Right lobe of liver (tissue), 6 donors: ENCODE measurements at regions not wholly inside any gene's neighbourhood (a gene's known extent, or its start where the extent isn't known, plus 50 kb on each side); places are given as distances from the start of the nearest gene placed in this dataset.

Source experiments
- ATAC-seq, 4 donors: fragments of 200-7000 bp; cut with Tn5 transposase; one replicate each; pipeline ENCODE4 v1.9.1; 2020; ENCODE audit warnings: mild to moderate bottlenecking in 4 of 4, moderate library complexity in 4 of 4
- DNase-seq, 3 donors: peaks; one replicate each; pipeline ENCODE4 v3.0.0-alpha.2; 2020
- H3K27ac ChIP-seq, 3 donors: fragments of 200-600 bp; one replicate each; pipeline ENCODE4 v1.8.0; 2022
- H3K27me3 ChIP-seq, 2 donors: fragments of 200-600 bp; one replicate each; pipeline ENCODE4 v1.8.0; 2022
- H3K36me3 ChIP-seq, 4 donors: fragments of 200-600 bp; sonication (generic) in 1 of 4; one replicate each; pipeline versions ENCODE4 v1.5.1 to v1.8.0; 2017 to 2022; ENCODE audit warnings: control low read depth in 1 of 4
- H3K4me1 ChIP-seq, 4 donors: fragments of 200-600 bp; sonication (generic) in 1 of 4; one replicate each; pipeline versions ENCODE4 v1.5.1 to v1.8.0; 2017 to 2022; ENCODE audit warnings: control low read depth in 1 of 4
- H3K4me3 ChIP-seq, 3 donors: fragments of 200-600 bp; one replicate each; pipeline ENCODE4 v1.8.0; 2022
- H3K9me3 ChIP-seq, 4 donors: fragments of 200-600 bp; sonication (generic) in 1 of 4; one replicate each; pipeline versions ENCODE4 v1.5.1 to v1.8.0; 2017 to 2022; ENCODE audit warnings: control low read depth in 1 of 4
- POLR2A ChIP-seq: fragments of 450-650 bp; IDR thresholded peaks from one replicate; pipeline ENCODE4 v1.6.1; 2017; ENCODE audit warnings: antibody characterized with exemption, mild to moderate bottlenecking
- WGBS: methylation state at CpG from one replicate; pipeline ENCODE4 v1.1.6; 2018; ENCODE audit warnings: low coverage, low lambda C conversion rate; ENCODE audit not compliant: insufficient coverage; ENCODE audit errors: missing lambda C conversion rate; 5-methylcytosine and 5-hydroxymethylcytosine counted together
- intact Hi-C, 2 donors: fragments of 100-400 bp; cut with DNase I; formaldehyde crosslinking; loops; one replicate each; pipeline versions ENCODE4 v1.11.2 to v1.14.1; 2022
- TF ChIP-seq, protein P1 (sequence below), 4 donors: fragments of 200-600 bp in 3 of 4; fragments of 450-650 bp in 1 of 4; IDR thresholded peaks; one replicate each; pipeline versions ENCODE4 v1.5.1 to v1.8.0; 2016 to 2022; ENCODE audit warnings: antibody characterized with exemption in 4 of 4, mild to moderate bottlenecking in 2 of 4
- donor health status: DM: no; HTN: yes; CAD: no.
- donor health status: DM: no; HTN: no; CAD: no.
- donor health status: DM: no; HTN: no; CAD: no.
- donor health status: DM: no; HTN: yes; CAD: no.
- donor health status: DM: no; HTN: yes; CAD: no.

DNA sequence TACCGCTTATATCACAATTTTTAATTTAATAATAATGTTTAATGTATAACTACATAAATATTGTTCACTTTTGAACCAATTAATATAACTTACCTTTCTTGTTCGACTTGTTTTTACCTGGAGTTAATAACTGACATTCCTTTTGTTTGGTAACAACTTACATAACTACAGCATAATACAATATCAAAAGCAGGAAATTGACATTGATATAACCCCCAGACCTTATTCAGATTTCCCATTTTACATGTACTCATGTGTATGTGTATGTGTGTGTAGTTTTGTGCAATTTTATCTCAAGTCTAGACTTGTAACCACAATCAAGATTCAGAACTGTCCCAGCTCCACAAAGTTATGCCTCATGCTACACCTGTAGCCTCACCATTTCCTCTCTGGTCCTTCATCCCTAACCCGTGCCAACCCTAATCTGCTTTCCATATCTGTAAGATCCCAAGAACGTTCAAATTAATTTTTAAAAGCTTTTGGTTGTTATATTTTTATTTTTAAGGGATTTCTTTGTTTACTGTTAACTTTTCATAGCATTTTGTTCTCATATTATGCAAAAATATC, 190.6 kb downstream of the MANEA start:
- 49% methylated on average over 4 of the region's 4 CpGs for WGBS
- ATAC-seq = no peak
- no peaks in the 10 kb centered on the region for H3K9me3 ChIP-seq
- TF ChIP-seq POLR2A = no peak
- TF ChIP-seq, protein P1, sequence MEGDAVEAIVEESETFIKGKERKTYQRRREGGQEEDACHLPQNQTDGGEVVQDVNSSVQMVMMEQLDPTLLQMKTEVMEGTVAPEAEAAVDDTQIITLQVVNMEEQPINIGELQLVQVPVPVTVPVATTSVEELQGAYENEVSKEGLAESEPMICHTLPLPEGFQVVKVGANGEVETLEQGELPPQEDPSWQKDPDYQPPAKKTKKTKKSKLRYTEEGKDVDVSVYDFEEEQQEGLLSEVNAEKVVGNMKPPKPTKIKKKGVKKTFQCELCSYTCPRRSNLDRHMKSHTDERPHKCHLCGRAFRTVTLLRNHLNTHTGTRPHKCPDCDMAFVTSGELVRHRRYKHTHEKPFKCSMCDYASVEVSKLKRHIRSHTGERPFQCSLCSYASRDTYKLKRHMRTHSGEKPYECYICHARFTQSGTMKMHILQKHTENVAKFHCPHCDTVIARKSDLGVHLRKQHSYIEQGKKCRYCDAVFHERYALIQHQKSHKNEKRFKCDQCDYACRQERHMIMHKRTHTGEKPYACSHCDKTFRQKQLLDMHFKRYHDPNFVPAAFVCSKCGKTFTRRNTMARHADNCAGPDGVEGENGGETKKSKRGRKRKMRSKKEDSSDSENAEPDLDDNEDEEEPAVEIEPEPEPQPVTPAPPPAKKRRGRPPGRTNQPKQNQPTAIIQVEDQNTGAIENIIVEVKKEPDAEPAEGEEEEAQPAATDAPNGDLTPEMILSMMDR (IDR thresholded peaks at IDR 0.05) = no peak
- no peak overlapping the region for H3K27ac ChIP-seq
- H3K36me3 ChIP-seq = no peaks in the 10 kb centered on the region
- intact Hi-C loops = no loop called here
- H3K4me1 ChIP-seq = no peaks in the 10 kb centered on the region
- no peaks in the 10 kb centered on the region for H3K27me3 ChIP-seq
- no peak overlapping the region for H3K4me3 ChIP-seq
- DNase-seq = no peak

DNA sequence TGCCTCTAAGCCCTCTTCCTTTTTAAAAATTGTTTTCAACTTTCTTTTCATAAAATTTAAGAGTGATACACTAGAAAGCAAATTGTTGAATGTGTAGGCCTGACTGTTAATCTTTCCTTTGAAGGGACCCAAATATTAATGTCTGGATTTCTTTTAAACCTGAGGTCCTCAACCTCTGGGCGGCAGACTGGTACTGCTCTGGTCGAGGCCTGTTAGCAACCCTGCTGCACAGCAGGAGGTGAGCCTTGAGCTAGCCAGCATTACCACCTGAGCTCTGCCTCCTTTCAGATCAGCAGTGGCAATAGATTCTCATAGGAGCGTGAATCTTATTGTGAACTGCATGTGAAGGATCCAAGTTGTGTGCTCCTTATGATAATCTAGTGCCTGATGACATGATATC, 191.2 kb downstream of the MANEA start:
- no peaks in the 10 kb centered on the region for H3K9me3 ChIP-seq
- no peak overlapping the region for H3K27ac ChIP-seq
- H3K27me3 ChIP-seq = no peaks in the 10 kb centered on the region
- no peaks in the 10 kb centered on the region for H3K36me3 ChIP-seq
- no peak overlapping the region for H3K4me3 ChIP-seq
- H3K4me1 ChIP-seq = no peaks in the 10 kb centered on the region
- DNase-seq = peak; percentile 18 to 51 (median 45)
- peak; percentile 45 to 77 (median 58) for ATAC-seq
- intact Hi-C loops = no loop called here
- WGBS = 47% methylated on average over 3 of the region's 3 CpGs
- TF ChIP-seq, protein P1 (IDR thresholded peaks at IDR 0.05) = peak in 1 of 4 donors; percentile 28
- TF ChIP-seq POLR2A = no peak

DNA sequence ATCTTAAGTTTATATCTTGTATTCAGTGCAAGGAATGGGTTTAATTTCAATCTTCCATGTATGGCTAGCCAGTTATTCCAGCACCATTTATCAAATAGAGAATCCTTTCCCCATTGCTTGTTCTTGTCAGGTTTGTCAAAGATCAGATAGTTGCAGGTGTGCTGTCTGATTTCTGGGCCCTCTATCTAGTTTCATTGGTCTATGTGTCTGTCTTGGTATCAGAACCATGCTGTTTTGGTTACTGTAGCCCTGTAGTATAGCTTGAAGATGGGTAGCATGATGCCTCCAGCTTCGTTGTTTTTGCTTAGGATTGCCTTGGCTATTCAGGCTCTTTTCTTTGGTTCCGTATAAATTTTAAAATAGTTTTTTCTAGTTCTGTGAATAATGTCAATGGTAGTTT, 200.0 kb downstream of the MANEA start:
- Histone ChIP-seq H3K9me3 (no peaks in the 10 kb centered on the region), H3K36me3 (no peaks in the 10 kb centered on the region), H3K4me1 (no peaks in the 10 kb centered on the region), H3K27ac (no peak overlapping the region), H3K4me3 (no peak overlapping the region), H3K27me3 (no peaks in the 10 kb centered on the region)
- WGBS = 77% methylated on average over 2 of the region's 2 CpGs
- TF ChIP-seq POLR2A = no peak
- TF ChIP-seq, protein P1 (IDR thresholded peaks at IDR 0.05) = no peak
- DNase-seq = no peak
- ATAC-seq = no peak
- intact Hi-C loops = no loop called here

DNA sequence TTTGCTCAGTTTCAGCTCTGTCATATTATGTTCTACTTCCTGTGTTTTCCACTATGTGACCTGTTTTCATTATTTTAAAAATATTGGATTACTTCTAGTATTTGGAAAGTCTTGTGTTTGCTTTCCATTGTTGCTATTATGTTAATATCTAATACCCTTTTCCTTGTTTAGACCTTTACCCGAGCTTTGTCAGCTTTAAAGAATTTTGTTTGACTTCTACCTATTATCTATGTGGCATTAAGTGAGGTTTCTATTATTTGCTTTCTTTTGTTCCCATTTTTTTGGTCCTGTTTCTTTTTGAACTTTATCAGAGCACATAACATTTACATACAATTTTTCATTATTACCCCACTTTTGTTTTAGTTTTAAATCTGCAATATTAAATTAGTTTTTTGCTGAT, 202.7 kb downstream of the MANEA start:
- TF ChIP-seq, protein P1 (IDR thresholded peaks at IDR 0.05) = no peak
- TF ChIP-seq POLR2A = no peak

DNA sequence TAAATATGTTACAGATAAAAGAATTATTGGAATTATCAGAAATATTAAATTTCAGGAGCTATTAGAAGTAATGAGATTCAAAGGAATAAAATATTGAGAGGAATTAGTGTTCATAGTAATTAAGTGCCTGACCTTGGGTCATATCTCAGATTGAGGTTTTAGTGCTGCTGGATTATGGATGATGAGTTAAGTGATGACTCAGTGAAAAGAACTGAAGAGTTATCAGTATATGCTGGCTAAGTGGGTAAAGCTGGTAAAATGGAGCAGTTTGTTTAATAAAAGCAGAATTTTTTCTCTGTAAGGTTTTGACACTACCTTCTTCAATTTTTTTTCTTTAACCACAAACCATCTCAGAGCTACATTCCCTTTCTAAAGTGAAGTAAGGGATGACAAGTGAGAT, 206.7 kb downstream of the MANEA start:
- ATAC-seq = no peak
- DNase-seq = no peak
- Histone ChIP-seq H3K9me3 (no peaks in the 10 kb centered on the region), H3K4me3 (no peak overlapping the region), H3K4me1 (no peaks in the 10 kb centered on the region), H3K36me3 (no peaks in the 10 kb centered on the region), H3K27ac (no peak overlapping the region), H3K27me3 (no peaks in the 10 kb centered on the region)
- TF ChIP-seq, protein P1 (IDR thresholded peaks at IDR 0.05) = no peak
- no peak for TF ChIP-seq POLR2A
- intact Hi-C loops = no loop called here

More for the DNA sequence above, 202.7 kb downstream of the MANEA start:
- no peaks in the 10 kb centered on the region for H3K27me3 ChIP-seq
- H3K4me1 ChIP-seq = no peaks in the 10 kb centered on the region
- H3K27ac ChIP-seq = no peak overlapping the region
- H3K9me3 ChIP-seq = no peaks in the 10 kb centered on the region
- intact Hi-C loops = no loop called here
- DNase-seq = no peak
- no peaks in the 10 kb centered on the region for H3K36me3 ChIP-seq
- no peak overlapping the region for H3K4me3 ChIP-seq
- ATAC-seq = no peak
- WGBS = 25% methylated on average over 1 of the region's 1 CpG
